Inflammatory macrophage (primary cell): ENCODE measurements at regions not wholly inside any gene's neighbourhood (a gene's known extent, or its start where the extent isn't known, plus 50 kb on each side); places are given as distances from the start of the nearest gene placed in this dataset.

Experiments used
- DNase-seq, 2 donors: peaks; one replicate each; pipeline ENCODE4 v3.0.0-alpha.2; 2020 to 2022

- DNase-seq = no peak
These were observed 59.9 kb upstream of the ODAD2 start for GRCh38 chr10:28058746-28059145.

- DNase-seq = peak; percentile 8 to 14
These were observed 55.5 kb upstream of the ODAD2 start for GRCh38 chr10:28054228-28054860.

DNA sequence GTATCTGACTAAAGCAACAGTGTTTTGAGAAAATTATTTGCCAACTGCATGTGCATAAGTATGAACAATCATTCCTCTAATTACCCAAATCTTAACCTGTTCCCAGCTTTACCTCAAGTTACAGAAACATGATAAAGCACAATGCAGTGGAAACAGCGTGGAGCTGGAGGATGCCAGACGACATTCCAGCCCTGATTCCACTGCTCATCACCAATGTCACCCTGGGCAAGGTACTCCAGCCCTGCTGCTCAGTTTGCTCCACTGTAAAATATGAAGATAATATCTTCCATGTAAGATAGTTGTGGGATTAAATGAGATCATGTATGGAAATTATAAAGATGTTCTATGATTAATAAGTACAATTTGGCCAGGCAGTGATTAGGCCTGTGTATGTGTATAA lies 50.4 kb upstream of the ODAD2 start:
- DNase-seq = no peak
